PC-9 (cell line): ENCODE measurements at regions not wholly inside any gene's neighbourhood (a gene's known extent, or its start where the extent isn't known, plus 50 kb on each side); places are given as distances from the start of the nearest gene placed in this dataset.

Experiments
- EZH2 ChIP-seq: fragments of 200-600 bp; sonication (generic); IDR thresholded peaks from 2 replicates; pipeline ENCODE4 v1.8.0; 2017; ENCODE audit warnings: antibody characterized with exemption, low read depth
- TF ChIP-seq, protein P1 (sequence below): fragments of 200-600 bp; sonication (generic); conservative IDR thresholded peaks from 2 replicates; pipeline ENCODE4 v1.6.1; 2017; ENCODE audit warnings: mixed run types, antibody characterized with exemption, mild to moderate bottlenecking, moderate library complexity

DNA sequence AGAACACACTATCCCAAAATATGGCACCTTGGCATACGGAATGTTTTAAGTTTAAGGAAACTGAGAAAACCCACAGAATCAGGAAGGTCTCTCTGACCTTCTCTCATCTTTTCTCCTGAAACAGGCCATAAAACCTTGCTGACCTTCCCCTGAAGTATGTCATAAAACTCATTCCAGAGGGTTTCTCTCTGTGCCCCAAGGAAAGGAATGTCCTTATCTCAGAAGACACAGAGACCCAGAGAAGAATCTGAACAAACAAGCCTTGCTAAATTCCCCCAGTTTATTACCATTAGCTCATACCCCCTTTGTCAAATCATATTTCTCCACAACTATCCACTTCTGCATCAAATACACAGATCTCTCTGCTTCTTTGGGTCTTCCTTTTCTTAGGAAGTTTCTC, 603.1 kb downstream of the MCTP2 start:
- TF ChIP-seq, protein P1, sequence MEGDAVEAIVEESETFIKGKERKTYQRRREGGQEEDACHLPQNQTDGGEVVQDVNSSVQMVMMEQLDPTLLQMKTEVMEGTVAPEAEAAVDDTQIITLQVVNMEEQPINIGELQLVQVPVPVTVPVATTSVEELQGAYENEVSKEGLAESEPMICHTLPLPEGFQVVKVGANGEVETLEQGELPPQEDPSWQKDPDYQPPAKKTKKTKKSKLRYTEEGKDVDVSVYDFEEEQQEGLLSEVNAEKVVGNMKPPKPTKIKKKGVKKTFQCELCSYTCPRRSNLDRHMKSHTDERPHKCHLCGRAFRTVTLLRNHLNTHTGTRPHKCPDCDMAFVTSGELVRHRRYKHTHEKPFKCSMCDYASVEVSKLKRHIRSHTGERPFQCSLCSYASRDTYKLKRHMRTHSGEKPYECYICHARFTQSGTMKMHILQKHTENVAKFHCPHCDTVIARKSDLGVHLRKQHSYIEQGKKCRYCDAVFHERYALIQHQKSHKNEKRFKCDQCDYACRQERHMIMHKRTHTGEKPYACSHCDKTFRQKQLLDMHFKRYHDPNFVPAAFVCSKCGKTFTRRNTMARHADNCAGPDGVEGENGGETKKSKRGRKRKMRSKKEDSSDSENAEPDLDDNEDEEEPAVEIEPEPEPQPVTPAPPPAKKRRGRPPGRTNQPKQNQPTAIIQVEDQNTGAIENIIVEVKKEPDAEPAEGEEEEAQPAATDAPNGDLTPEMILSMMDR: no peak
- no peak for TF ChIP-seq EZH2
